Right lobe of liver (tissue), 6 donors: ENCODE measurements at regions not wholly inside any gene's neighbourhood (a gene's known extent, or its start where the extent isn't known, plus 50 kb on each side); places are given as distances from the start of the nearest gene placed in this dataset.
"Not testable (repeated sequence)": the region's sequence is repeated elsewhere in the genome, so short reads cannot be mapped to it uniquely, and the experiment has no call there.

Experiments
- ATAC-seq, 4 donors: fragments of 200-7000 bp; cut with Tn5 transposase; one replicate each; pipeline ENCODE4 v1.9.1; 2020; ENCODE audit warnings: mild to moderate bottlenecking in 4 of 4, moderate library complexity in 4 of 4
- DNase-seq, 3 donors: peaks; one replicate each; pipeline ENCODE4 v3.0.0-alpha.2; 2020
- H3K27ac ChIP-seq, 3 donors: fragments of 200-600 bp; one replicate each; pipeline ENCODE4 v1.8.0; 2022
- H3K27me3 ChIP-seq, 2 donors: fragments of 200-600 bp; one replicate each; pipeline ENCODE4 v1.8.0; 2022
- H3K36me3 ChIP-seq, 4 donors: fragments of 200-600 bp; sonication (generic) in 1 of 4; one replicate each; pipeline versions ENCODE4 v1.5.1 to v1.8.0; 2017 to 2022; ENCODE audit warnings: control low read depth in 1 of 4
- H3K4me1 ChIP-seq, 4 donors: fragments of 200-600 bp; sonication (generic) in 1 of 4; one replicate each; pipeline versions ENCODE4 v1.5.1 to v1.8.0; 2017 to 2022; ENCODE audit warnings: control low read depth in 1 of 4
- H3K4me3 ChIP-seq, 3 donors: fragments of 200-600 bp; one replicate each; pipeline ENCODE4 v1.8.0; 2022
- H3K9me3 ChIP-seq, 4 donors: fragments of 200-600 bp; sonication (generic) in 1 of 4; one replicate each; pipeline versions ENCODE4 v1.5.1 to v1.8.0; 2017 to 2022; ENCODE audit warnings: control low read depth in 1 of 4
- CTCF ChIP-seq, 4 donors: fragments of 200-600 bp in 3 of 4; fragments of 450-650 bp in 1 of 4; IDR thresholded peaks; one replicate each; pipeline versions ENCODE4 v1.5.1 to v1.8.0; 2016 to 2022; ENCODE audit warnings: antibody characterized with exemption in 4 of 4, mild to moderate bottlenecking in 2 of 4
- POLR2A ChIP-seq: fragments of 450-650 bp; IDR thresholded peaks from one replicate; pipeline ENCODE4 v1.6.1; 2017; ENCODE audit warnings: antibody characterized with exemption, mild to moderate bottlenecking
- WGBS: methylation state at CpG from one replicate; pipeline ENCODE4 v1.1.6; 2018; ENCODE audit warnings: low coverage, low lambda C conversion rate; ENCODE audit not compliant: insufficient coverage; ENCODE audit errors: missing lambda C conversion rate; 5-methylcytosine and 5-hydroxymethylcytosine counted together
- intact Hi-C, 2 donors: fragments of 100-400 bp; cut with DNase I; formaldehyde crosslinking; loops; one replicate each; pipeline versions ENCODE4 v1.11.2 to v1.14.1; 2022
- donor health status: DM: no; HTN: yes; CAD: no.
- donor health status: DM: no; HTN: no; CAD: no.
- donor health status: DM: no; HTN: no; CAD: no.
- donor health status: DM: no; HTN: yes; CAD: no.
- donor health status: DM: no; HTN: yes; CAD: no.

- Histone ChIP-seq H3K4me1 (no peaks in the 10 kb centered on the region), H3K27me3 (no peaks in the 10 kb centered on the region), H3K36me3 (no peaks in the 10 kb centered on the region), H3K27ac (no peak overlapping the region), H3K4me3 (no peak overlapping the region), H3K9me3 (no peaks in the 10 kb centered on the region)
- TF ChIP-seq POLR2A: no peak
- TF ChIP-seq CTCF (IDR thresholded peaks at IDR 0.05): no peak
- 87% methylated on average over 6 of the region's 8 CpGs for WGBS
- no peak for DNase-seq
- no peak for ATAC-seq
- intact Hi-C loops: no loop called here
These were observed 135.2 kb downstream of the ELOVL4 start for GRCh38 chr6:79812195-79812594.

- ATAC-seq (no peak), DNase-seq (no peak)
- H3K9me3 ChIP-seq: no peaks in the 10 kb centered on the region
- H3K27me3 ChIP-seq: no peaks in the 10 kb centered on the region
- H3K4me3 ChIP-seq: no peak overlapping the region
- H3K4me1 ChIP-seq: no peaks in the 10 kb centered on the region
- no peak overlapping the region for H3K27ac ChIP-seq
- 40% methylated on average over 3 of the region's 3 CpGs for WGBS
- H3K36me3 ChIP-seq: no peaks in the 10 kb centered on the region
- intact Hi-C loops: no loop called here
- TF ChIP-seq POLR2A (no peak), CTCF (IDR thresholded peaks at IDR 0.05) (no peak)
These were observed 136.5 kb downstream of the ELOVL4 start for GRCh38 chr6:79810871-79811270.

- 71% methylated on average over 10 of the region's 10 CpGs for WGBS
- Histone ChIP-seq H3K27me3 (no peaks in the 10 kb centered on the region), H3K27ac (no peak overlapping the region), H3K9me3 (no peaks in the 10 kb centered on the region), H3K4me1 (no peaks in the 10 kb centered on the region), H3K4me3 (no peak overlapping the region), H3K36me3 (no peaks in the 10 kb centered on the region)
- intact Hi-C loops: no loop called here
- DNase-seq (no peak), ATAC-seq (no peak)
- TF ChIP-seq CTCF (IDR thresholded peaks at IDR 0.05) (no peak), POLR2A (no peak)
These were observed 137.1 kb downstream of the ELOVL4 start for GRCh38 chr6:79810185-79810705.

GRCh38 chr6:79808921-79809320, 138.4 kb downstream of the ELOVL4 start:
- Histone ChIP-seq H3K27ac (no peak overlapping the region), H3K9me3 (no peaks in the 10 kb centered on the region), H3K4me3 (no peak overlapping the region), H3K4me1 (no peaks in the 10 kb centered on the region), H3K27me3 (no peaks in the 10 kb centered on the region), H3K36me3 (no peaks in the 10 kb centered on the region)
- DNase-seq (no peak), ATAC-seq (no peak)
- WGBS: 80% methylated on average over 1 of the region's 2 CpGs
- intact Hi-C loops: no loop called here
- TF ChIP-seq CTCF (IDR thresholded peaks at IDR 0.05) (no peak), POLR2A (no peak)

- DNase-seq: not testable (repeated sequence)
These were observed 140.7 kb downstream of the ELOVL4 start for GRCh38 chr6:79806661-79807060.

More at GRCh38 chr6:79806661-79807060, 140.7 kb downstream of the ELOVL4 start:
- intact Hi-C loops, H3K4me3 ChIP-seq, H3K9me3 ChIP-seq, H3K27ac ChIP-seq, H3K27me3 ChIP-seq, H3K36me3 ChIP-seq, ATAC-seq, H3K4me1 ChIP-seq: not testable (repeated sequence)
- WGBS: 78% methylated on average over 4 of the region's 5 CpGs
